ENCODE measurements at regions not wholly inside any gene's neighbourhood (a gene's known extent, or its start where the extent isn't known, plus 50 kb on each side); places are given as distances from the start of the nearest gene placed in this dataset.

DNA sequence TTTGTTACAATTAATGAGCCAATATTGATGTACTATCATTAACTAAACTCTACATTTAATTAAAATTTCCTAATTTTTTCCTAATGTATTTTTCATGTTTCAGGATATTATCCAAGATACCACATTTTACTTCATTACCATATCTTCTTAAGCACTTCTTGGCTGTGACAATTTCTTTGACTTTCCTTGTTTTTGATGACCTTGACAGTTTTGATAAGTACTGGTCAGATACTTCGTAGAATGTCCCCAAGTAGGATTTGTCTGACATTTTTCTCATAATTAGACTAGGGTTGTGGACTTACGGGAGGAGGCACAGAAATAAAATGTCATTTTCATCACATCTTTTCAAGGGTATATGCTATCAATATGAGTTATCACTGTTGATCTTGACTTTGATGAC lies 700.9 kb downstream of the BCL11B start:
- no peak for DNase-seq

DNA sequence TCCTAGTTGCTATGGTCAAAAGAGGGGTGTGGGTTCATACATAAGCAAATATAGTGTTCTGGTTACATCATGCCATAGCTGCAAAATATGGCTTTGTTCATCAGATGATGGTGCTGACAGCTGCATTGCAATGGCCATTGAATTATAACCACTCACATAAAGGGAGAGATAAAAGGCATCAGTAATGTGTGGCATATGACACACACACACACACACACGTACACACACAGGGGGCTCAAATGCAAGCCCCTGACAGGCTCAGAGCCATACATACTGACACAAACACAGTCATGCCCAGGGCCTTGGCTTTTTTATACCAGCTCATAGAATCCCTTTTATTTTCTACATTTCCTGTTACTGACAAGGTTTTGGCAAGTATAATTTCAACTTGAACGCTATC lies 698.9 kb downstream of the BCL11B start:
- DNase-seq = no peak

DNA sequence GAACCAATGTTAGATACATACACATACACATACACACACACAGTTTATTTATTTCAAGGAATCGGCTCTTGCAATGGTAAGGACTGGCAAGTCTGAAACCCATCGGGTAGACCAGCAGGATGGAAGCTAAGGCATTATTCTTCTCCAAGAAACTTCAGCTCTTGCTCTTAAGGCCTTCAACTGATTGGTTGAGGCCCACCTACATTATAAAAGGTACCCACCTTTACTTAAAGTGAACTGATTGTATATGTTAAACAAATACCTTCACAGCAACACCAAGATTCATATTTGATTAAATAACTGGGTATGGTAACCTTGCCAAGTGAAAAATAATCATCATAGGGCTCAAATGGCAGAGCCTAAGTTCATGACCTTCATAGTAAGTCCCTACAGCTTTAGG lies 695.5 kb downstream of the BCL11B start:
- no peak for DNase-seq

DNA sequence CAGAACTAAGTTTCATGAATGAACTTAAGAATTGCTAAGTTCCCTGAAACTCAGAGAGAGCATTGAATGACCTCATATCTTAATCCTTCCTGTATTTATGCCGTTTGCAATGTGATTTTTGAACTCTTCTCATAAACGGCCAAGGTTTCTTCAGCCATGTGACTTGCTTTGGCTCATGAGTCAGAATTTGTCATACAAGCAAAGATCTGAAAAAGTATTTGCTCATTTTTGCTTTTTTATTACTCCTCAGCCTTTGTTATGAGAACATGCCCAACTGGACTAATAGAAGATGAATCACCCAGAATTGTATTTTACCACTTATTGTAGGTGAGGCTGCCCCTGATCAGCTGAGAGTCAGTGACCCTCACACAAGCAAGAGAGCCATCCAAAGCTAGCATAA lies 693.8 kb downstream of the BCL11B start:
- DNase-seq = peak; percentile 40

DNA sequence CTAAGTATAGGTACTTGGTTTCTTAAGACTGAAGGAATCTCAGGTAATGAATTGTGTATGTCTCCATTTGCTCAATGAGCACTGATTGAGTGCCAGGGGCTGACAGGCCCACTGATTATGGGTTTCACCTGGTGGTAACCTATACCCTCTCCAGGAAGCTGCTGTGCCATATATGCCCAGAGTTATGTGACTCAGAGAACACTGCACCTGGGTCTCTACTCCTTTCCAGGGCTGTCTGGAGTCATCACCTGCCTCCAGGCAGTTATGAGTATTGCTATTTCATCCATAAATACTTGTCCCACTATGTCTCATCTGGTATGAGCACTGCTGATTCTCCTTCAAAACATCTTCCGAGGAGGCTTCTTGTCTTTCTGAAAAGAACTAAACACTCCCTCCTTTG lies 692.9 kb downstream of the BCL11B start:
- no peak for DNase-seq

DNA sequence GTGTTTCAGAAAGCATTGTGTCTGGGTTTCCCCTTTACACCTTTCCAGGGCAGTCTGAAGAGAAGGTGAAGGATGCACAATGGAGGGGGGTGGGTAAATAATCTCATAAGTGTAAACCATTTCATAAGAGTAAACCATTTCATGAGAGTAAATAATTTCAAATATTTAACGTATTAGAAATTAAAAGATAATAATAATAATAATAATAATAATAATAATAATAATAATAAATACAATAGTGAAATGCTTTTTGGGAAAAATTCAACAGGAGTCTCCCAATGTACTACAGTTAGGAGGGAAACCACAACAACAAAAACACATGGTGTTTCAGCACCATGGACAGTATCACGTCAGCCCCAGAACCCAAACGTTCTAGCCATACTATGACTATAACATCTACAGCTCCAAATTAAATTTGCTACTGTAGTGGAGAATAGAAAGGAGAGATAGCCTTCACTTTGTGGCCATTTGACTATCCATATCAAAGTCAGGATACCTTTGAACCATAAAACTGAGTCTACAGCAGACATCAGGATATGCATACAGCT lies 691.8 kb downstream of the BCL11B start:
- no peak for DNase-seq

DNA sequence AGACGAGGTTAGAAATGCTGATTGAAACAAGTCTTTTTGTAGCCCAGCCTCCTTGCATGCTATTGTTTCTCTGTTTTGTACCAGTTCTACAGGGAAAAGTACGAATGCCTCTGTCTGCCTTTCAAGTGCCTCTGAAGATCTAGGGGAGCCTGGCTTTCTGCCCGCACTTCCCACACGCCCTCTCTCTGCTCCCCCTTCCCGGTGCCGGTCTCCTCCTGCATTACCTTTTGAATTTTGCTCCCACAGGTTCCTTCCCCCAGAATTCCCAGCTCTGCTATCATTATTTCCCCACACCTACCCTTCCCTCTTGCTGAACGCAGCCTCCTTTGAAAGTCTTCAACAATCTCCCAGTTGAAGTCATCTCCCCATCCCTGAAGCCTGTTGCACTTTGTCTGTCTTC lies 689.7 kb downstream of the BCL11B start:
- DNase-seq = no peak

DNA sequence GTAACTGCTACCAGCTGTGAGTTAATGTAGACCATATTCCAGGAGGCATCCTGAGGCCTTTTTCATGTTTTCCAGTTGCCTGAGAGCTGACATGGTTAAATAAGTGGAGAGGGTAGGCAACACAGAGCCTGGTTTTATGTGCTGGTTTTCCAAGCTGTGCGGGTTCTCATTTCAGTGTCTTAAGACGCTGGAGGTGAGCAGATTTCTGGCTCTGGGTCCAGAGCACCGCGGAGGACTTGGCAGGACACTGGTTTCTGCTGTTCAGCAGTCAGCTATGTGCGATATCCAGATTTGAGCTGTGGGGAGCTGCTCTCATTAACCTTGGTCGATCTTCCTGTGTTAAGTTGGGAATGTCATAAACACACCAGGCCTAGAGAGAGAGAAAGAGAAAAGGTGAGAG lies 680.8 kb downstream of the BCL11B start:
- no peak for DNase-seq

DNA sequence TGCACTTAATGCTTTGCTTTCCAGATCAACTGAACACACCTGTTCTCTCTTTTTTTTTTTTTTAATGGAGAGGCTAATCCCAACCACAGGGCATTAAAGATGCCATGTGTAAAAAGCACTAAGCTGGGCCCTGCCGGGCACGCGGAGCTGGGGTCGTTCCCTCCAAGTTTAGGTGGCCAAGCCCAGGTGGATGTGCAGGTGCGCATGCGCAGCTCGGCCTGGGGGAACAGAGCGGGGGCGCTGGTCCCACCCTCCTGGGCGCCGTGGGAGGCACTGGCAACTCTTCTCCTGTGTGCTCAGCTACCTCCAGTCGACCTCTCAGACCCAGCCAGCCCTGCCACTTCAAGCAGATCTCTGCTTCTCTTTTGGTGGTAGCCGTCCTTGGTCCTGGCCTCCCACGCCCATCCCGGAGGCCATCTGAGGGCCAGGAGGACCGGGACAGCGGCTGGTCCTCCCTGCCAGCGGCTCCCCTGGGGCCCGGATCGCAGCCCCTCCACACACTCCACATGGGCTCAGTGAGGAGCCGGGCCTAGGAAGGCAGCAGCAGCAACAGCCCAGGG lies 679.3 kb downstream of the BCL11B start:
- DNase-seq = no peak

DNA sequence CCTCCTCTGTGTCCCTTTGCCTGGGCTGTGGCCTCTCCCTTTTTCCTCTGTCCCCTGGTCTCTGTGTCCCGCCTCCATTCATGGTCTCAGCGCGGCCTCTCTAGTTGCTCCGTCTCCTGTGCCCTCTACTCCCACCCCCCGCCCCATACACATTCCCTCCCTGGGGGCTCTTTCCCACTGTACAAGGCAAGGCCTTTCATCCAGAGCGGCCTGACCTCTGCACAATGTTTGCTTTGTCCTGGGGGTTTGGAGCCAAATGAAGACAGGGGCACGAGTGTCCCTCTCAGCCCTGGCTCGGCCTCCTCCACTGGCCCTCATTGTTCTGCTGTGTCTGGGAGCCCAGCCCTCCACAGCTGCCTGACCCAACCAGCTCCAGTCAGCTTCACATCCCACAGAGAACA lies 678.6 kb downstream of the BCL11B start:
- no peak for DNase-seq

DNA sequence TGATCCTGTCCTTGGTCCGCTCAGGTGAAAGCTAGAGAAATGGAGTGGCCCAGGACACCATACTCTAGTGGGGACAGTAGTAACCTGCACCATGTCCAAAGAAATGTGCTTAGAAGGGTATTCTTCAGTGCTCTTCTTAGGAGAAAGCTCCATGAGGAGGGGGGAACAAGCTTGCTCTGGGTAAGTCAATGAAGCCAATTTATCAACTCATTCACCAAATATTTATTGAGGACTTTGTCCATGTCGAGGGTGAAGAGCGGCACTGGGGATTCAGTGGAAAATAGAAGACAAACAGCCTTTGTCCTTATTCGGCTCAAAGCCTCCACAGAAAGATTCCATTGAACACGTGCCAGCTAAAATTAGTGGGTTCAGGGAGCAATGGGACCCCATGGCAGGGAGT lies 677.8 kb downstream of the BCL11B start:
- no peak for DNase-seq

DNA sequence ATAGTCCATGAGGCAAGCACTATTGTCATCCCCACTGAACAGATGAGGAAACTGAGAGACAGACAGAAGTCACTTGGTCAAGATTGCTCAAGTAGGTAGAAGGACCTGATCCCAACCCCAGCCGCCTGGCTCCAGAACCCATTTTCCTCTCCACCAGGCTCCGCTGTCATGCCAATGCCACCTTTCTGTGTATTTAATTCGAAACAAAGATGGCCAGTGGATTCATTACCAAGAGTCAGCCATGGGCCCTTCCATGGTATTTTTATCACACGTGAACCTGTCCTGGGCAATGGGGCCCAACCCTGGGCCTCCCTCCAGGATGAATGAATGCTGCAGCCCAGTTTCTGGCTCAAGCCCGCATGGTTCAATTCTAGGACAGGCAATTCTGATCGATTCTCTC lies 673.4 kb downstream of the BCL11B start:
- no peak for DNase-seq

DNA sequence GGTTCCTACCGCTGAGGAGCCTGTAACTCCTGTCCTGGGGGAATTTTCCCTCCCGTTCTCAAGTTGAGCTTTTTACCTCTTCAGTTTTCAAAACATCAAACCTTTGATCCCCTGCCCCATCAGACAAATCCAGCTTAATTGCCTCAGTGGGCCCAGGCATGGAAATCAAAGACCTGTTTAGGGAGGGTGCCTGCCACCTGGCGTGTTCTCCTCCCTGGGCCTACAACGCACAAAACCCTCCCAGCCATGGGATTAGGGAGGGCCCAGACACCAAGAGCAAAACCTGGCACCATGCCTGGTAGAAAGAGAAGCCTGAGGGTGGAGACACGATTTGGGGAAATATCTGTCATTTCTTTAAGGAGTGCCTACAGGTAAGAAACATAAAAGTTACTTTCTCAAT lies 672.9 kb downstream of the BCL11B start:
- DNase-seq = no peak

DNA sequence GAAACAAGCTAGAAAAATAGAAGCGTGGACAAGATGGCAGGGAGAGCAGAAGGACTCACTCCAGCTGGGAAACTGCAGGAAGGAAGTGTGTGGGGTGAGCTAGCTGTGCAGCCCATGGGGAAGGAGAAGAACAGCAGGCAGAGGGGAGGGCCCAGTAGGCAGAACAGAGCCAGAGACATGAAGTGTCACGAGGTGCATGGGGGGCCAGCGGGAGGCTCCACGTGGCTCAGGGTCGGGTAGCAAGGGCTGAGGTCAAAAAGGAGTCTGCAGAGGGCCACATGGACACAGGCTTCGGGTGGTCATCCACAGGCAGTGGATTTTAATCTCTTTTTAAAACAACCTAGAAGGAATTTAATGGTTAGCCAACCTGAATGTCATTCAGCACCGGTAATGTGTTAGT lies 669.0 kb downstream of the BCL11B start:
- DNase-seq = no peak

DNA sequence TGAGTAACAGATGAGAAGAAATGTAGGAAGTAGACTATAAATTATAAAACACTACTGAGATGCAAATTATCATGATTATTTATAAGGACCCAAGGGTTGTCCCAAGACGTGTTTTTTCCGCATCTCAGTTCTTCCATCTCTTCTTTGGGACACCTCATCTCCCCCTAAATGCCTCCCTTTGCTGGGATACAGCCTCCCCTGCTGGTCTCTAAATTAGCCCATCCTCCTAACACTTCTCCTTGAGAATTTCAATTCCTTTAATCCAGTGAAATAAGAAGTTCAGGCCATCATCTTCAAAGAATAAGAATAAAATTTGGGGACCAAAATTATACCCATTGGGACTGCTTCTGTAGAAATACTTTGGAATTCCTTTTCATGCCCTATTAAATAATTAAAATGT lies 667.0 kb downstream of the BCL11B start:
- DNase-seq = no peak

DNA sequence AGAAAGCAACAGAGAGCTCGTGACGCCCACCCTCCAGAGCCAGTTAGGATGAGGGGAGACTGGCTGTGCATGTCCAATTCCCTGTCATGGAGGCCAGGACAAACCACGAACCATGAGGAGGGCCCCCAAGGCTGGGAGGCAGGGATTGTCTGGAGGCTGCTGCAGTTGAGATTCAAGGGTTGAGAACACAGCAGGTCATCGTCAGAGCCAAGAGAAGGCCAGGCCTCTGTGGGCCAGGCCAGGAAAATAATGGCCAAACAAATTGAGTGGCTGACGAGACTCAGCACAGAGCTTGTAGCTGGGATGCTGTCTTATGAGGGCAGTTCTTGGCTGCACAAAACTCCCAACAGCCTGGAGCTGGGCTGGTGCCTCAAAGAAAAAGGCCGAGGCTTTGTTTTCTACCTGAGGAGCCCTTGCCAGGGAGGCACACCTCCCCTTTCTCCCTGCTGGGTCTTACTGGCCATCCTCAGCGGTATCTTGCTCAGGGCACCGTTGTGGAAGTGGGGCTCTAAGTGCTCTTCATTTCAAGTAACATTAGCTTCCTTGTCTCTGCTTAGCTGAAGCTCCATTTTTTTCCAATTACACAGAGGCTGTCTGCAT lies 665.9 kb downstream of the BCL11B start:
- DNase-seq = no peak

DNA sequence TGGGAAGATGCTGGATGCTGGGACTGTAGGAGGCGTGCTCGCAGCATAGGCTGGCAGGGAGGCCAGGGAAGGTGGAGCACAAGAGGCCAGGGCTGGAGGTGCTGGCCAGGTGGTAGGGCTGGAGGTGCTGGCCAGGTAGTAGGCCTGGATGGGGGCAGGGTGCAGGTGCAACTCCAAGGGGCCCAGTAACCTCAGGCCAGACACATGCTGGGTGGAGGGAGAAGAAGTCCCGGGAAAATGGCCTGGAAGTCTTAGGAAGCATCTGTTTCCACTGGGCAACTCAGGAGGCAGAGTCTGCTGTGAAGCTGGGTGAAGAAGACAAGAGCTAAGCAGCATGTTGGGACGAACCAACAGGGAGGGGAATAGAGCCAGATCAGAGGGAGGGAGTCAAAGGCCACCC lies 665.2 kb downstream of the BCL11B start:
- no peak for DNase-seq

DNA sequence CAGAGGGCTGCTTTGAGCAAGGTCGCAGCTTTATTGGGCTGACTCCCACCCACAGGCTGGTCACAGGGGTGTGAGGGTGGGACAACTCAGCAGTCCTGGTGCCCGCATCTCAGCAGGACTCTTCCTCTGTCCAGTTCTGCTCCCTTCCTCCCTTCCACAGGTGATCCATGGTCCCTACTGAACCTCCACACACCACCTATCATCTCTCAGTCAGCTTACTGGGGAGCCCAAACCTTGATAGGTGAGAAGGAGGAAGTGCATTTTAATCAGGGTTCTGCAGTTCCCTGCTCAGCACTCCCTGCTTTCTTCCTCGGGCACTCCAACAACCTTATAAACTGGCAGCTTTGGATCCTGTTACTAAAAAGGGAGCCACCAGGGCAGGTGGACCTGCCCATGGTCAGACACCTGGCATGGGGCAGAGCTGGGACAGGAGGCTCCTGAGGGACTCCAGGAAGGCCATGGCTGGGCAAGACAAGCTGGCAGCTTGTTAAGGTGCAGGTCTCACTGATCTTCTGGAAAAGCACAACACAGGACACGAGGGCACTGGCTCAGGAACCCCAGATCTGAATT lies 664.6 kb downstream of the BCL11B start:
- DNase-seq = no peak

DNA sequence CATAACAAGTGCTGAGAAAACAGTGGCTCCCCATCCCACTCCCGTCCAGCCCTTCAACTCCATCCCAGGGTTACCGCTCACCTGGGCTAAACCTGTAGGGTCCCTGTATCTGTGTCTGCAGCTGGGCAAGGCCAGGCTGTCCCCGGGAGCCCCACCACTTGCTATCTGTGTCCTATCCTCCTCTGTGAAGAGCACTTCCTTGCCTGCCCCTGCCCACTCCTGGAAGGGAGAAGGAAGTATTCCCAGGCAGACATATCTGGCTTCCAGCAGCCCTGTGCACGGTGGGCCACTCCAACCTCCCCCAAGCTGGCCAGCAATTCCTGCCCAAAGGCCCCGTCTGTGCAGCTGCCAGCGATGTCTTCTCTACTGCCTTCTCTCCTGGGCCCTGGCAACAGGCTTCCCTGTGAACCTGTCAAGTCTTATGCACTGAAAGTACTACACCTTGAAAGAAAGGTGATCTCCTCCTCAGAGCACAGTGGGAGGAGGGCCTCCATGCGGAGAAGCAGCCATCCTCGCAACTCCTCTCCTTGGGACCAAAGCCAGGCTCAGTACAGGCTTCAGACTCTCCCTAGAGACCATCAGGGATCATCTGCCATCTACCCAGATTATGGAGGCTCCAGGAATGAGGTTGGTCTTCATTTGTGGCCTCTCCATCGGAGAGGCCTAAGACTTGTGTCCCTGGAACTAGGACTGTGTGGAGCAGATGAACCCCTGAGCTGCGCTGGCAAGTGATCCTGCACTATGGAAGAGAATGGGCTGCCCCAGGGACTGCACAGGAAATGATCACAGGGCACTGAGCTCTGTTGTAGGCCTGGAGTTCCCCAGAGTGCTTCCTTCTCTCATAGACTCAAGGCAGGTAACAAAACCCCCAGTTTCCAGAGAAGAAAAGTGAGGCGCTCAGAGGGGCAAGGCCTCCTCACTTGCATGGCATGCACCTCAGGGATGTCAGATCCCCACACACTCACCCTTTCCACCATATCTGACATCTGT lies 663.6 kb downstream of the BCL11B start:
- DNase-seq = no peak

DNA sequence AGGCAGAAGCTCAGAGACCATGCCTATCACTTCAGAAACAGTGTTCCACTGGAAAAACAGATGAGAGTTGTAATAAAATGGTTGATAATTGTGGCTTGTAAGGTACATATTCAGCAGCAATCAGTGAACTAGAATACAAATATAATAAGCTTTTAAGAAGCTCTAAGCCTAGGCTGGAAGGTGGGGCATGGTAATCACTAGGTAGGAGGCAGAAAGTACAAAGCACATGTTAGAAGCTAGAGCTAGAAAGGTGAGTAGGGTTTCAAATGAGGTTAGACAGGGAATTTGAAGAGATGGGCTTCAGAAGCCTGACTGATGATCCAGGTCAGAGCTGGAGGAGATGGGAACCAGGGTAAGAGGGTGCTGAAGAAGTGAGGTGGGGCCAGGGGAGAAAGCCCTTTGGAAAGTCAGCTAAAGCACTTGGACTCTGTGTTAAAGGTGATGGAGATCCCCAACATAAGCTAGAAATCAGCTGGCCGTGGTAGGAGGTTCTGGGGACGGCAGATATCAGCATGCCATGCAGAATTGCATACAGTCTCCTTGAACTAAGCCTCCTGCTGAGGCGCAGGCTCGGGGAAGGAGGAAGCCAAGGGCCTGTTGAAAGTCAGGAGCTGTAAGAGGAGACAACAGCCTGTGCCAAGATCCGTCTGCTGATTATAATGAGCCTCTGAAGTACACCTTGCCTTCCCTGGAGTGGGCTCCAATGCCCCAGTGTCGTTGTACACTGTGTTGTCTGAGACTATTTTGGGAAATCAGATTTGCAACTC lies 659.4 kb downstream of the BCL11B start:
- DNase-seq = no peak

DNA sequence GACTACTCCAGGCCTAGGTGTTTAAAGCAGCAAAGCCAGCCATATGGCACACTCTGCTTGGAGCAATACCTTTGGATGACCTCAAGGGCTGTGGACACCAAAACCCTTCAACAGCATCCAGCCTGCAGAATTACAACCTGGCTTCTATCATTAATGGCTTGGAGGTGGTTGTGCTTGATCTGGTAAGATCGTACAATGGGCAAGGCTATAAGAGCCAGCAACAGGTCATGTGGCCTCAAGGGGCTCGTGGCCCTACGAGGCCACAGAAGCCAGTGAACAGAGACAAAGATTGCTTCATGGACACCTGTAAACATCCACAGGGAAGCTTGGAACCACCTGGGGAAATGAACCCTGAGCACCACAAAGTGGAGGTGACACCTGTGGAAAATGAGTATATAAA lies 657.3 kb downstream of the BCL11B start:
- DNase-seq = no peak

DNA sequence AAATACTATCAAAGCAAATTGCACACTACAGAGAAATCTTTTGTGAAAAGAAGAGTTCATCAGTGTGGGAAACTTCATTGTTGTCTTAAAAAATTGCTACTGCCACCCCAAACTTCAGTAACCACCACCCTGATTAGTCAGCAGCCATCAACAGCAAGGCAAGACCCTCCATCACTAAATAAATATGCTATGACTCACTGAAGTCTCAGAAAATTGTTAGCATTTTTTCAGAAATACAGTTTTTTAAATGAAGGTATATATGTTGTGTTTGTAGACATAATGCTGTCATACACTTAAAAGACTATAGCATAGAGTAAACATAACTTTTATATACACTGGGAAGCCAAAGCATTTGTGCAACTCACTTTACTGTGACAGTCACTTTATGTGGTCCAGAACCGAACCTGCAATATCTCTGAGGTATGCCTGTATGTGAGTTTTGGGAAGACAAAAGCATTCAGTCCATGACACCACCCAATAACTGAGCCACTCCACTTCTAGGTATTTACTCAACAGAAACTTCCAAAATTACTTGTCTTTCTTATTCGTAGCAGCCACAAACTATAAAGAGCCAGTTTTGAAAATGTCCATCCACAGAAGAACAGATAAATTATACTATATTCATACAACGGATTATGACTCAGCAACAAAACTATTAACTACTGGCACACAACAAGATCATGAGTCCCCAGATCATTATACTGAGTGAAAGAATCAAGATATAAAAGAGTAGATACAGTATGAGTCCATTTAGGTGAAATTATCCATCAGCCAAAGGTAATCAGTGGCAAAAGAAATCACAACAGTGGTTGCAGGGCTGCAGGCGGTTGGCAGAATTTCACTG lies 649.6 kb downstream of the BCL11B start:
- DNase-seq = no peak

All from suppressor macrophage treated with lipopolysaccharide for 4 hours (primary cell).